NCI-H526 treated with DMSO at 0.1 percent for 48 hours (cell line): ENCODE measurements at regions not wholly inside any gene's neighbourhood (a gene's known extent, or its start where the extent isn't known, plus 50 kb on each side); places are given as distances from the start of the nearest gene placed in this dataset.
"Not testable (repeated sequence)": the region's sequence is repeated elsewhere in the genome, so short reads cannot be mapped to it uniquely, and the experiment has no call there.

Experiments
- DNase-seq: peaks from one replicate; lab custom pipeline; 2025; lab: John Stamatoyannopoulos, UW

DNA sequence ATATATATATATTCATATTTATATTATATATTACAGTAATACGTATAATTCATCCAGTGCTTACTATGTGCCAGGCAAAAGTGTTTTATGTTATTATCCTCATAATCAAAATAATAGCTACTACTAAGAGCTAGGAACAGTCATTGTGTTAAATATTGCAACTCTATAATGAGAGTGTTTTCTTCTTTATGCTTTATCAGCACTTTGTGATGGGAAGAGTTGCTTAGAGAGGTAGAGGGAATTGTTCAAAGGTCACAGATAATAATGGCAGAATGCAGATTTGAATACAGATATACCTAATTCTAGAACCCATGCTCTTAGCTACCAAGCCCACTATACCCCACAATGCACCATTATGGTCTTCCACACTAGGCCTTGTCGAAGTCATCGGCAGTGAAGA lies 318.8 kb upstream of the PPARGC1A start:
- DNase-seq = no peak

GRCh38 chr4:24204708-24205107 lies 314.9 kb upstream of the PPARGC1A start:
- not testable (repeated sequence) for DNase-seq

- DNase-seq = no peak
These were observed 314.1 kb upstream of the PPARGC1A start for GRCh38 chr4:24203926-24204325.

DNA sequence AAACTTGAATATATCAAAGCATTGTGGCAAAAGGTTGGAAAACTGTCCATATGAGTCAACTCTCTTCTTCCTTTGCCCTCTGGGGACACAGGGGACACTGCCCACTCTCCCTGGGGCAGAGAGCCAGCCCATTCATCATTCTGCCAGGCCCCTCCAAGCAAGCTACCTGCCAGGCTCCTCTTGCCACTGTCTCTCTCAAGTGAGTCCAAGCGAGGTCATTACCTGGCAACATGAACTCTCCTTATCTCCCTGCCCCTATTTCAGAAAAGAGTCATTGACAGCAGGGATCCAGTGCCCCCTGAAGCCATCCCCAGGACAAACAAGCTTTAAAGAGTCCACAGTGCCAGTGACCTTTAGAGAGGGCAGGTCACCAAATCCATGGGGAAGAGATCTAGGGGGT lies 312.7 kb upstream of the PPARGC1A start:
- DNase-seq = no peak

- no peak for DNase-seq
These were observed 308.1 kb upstream of the PPARGC1A start for GRCh38 chr4:24197955-24198354.

- no peak for DNase-seq
These were observed 306.9 kb upstream of the PPARGC1A start for GRCh38 chr4:24196785-24197184.

DNA sequence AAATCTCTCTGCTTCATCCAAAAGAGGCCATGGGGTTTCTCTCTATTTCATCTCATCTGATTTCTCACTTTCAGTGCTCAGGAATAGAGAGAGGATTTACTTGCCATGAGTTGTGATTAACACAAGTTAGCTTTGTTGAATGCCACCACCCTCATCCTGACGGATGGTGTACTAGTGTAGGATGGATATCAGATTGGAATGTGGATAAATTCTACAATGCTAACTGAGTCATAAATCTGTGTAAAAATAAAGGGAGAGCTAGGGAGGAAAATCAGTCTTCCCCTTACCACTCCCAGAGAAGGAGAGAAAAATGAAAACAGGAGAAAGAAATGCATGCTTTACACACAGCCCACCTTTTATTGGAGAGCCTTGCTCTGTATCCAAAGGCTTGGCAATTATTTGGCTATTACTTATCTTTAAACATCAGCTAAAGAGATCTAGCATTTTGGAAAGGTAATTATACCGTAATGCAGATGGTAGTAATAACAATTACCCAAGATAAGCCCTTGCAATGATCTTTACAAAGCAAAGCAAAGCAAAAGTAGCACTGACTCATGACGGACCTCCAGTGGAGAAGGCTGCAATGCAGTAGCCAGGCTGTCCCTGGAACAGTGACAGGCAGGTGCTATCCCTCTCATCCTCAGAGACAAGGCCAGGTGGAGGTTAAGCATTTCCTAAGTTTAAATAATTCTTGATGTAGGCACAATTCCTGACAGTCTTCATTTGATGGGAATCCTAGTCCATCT lies 306.3 kb upstream of the PPARGC1A start:
- no peak for DNase-seq

- no peak for DNase-seq
These were observed 302.3 kb upstream of the PPARGC1A start for GRCh38 chr4:24192018-24192641.

- no peak for DNase-seq
These were observed 301.2 kb upstream of the PPARGC1A start for GRCh38 chr4:24190761-24191695.

GRCh38 chr4:24188459-24188858 lies 298.6 kb upstream of the PPARGC1A start:
- DNase-seq = no peak

DNA sequence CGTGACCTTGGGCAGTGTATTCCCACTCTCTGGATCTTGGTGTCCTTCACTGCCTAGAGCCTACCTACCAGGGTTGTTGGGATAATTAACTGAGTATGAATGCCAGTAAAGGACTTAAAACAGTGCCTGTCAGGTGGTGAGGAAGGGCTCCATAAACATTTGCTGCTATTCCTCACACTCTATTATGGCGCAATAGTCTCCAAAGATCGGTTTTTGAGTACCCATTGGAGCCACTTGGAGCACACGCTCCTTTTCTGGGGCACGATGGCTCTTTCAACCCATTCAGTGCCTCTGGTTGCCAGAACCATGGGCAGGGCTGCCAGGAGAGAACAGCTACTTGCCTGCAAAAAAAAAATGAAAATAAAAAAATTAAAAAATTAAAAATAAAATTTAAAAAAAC lies 296.6 kb upstream of the PPARGC1A start:
- DNase-seq = no peak

GRCh38 chr4:24181005-24181404 lies 291.2 kb upstream of the PPARGC1A start:
- DNase-seq = no peak

GRCh38 chr4:24180586-24180985 lies 290.7 kb upstream of the PPARGC1A start:
- no peak for DNase-seq

GRCh38 chr4:24179201-24179840 lies 289.5 kb upstream of the PPARGC1A start:
- DNase-seq = no peak

- not testable (repeated sequence) for DNase-seq
These were observed 287.6 kb upstream of the PPARGC1A start for GRCh38 chr4:24177443-24177842.

DNA sequence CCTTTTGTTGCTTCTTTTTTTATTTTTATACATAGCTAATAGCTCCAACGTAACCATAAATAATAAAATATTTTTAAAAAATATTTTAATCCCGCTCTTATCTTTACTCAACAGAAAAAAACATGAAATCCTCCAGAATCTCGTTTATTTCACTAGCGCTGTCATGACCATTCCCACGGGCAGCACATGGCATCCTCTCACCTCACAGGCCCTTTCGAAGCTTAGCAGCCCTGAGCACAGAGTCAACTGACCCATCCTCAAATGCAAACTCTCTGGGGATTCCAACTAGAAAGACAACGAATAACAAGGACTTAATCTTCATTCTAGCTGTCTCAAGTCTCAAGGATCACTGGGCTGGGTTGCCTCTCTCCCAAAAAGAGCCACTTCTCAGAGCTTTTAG lies 285.9 kb upstream of the PPARGC1A start:
- DNase-seq = no peak

GRCh38 chr4:24174602-24175001 lies 284.8 kb upstream of the PPARGC1A start:
- no peak for DNase-seq

DNA sequence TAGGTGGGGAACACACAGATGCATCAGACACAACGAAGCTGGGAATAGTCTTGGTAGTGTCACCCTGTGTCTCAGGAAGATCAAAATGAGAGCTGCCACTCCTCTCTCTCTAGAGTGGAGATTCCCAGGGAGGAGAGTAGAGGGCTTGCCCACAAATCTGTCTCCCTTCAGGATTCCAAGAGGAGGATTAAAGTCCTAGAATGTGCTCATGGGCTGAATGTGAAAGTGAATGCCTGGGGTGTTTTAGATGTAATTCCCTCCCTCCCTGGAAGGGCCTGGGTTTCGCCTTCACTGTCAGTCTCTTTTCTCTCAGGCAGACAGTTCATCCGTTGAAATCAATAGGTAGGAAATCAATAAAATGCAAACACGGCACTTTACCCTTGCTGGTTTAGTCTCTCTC lies 282.6 kb upstream of the PPARGC1A start:
- no peak for DNase-seq

DNA sequence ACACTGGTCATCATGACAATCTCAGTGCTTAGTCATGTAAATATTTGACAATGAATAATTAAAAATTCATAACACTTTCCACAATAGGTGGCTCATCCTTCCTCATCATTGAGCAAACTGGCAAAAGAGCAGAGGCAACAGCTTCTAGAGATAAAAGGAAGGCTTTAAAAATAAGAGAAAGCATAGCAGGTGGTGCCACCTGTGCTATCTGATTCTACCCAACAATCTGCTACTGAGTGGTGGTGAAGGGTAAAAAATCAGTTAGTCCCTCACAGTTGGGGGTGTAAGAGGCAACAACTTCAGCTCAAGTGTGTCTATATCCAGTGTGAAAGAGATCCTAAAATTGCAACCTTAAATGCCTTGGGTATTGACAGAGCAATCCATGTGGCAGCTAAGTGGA lies 280.1 kb upstream of the PPARGC1A start:
- no peak for DNase-seq

DNA sequence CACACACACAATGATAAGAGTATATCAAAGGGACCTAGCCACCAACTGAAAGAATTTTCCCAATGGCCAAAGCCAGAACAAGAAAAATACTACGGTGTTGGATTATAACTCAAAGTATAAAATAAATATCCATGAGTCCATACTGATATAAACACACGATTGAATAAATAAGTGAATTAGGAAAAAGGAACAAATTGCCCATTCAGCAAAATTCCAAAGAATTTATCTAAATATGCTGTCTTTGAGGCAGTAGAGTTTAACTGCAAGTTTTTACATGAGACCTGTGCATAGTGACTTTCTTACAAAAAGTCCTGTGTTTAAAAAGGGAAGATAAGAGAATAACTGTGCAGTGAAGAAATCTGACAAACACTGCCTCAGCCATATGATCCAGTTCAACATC lies 278.8 kb upstream of the PPARGC1A start:
- no peak for DNase-seq

- DNase-seq = no peak
These were observed 276.7 kb upstream of the PPARGC1A start for GRCh38 chr4:24166501-24166900.

DNA sequence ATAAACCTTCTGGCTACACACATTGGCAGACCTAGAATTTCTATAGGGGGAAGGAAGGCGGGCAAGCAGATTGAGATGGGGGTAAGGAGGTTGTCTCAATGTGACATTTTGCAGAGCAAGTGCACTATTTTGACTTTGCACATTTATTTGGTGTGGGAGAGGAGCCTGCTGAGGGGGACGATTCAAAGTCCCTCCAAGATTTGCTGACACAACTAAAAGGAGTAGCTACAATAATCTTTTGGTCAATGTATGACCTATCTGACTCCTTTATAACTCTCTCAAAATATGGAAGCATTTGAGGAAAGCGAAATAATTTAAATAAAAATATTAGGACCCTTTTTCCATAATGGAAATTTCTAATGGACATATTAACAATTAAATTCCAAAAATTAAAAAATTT lies 274.9 kb upstream of the PPARGC1A start:
- DNase-seq = no peak
